ENCODE measurements at regions not wholly inside any gene's neighbourhood (a gene's known extent, or its start where the extent isn't known, plus 50 kb on each side); places are given as distances from the start of the nearest gene placed in this dataset.

DNA sequence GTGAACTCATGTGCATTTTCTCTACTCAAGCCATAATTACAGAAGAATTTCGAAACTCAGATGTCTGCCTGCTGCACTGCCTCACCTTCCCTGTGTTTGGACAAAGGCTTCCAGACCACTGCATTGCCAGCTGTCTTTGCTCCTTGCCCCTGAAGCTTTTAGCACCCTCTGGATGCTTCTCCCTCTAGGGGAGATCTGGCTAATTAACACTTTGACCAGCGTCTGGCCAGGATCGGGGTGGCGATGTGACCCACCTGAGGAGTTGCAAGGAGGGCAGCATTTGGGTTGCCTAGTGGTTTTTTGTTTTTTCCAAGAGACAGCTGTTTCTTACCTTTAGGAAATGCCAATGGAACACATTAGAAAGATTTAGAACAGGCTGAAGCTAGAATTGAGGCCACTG lies 127.7 kb upstream of the ZNF536 start:
- H3K4me1 ChIP-seq, result peaks cover 0 to 3% (median 0%) of the 10 kb centered on the region in 3 donors
- H3K4me3 ChIP-seq, result no peak overlapping the region
- H3K9me3 ChIP-seq, result no peaks in the 10 kb centered on the region
- H3K27ac ChIP-seq, result no peak overlapping the region
- intact Hi-C loops (cut with DNase I), result no loop called here
- no peak for DNase-seq
- no peaks in the 10 kb centered on the region for H3K27me3 ChIP-seq
- TF ChIP-seq, protein P1, sequence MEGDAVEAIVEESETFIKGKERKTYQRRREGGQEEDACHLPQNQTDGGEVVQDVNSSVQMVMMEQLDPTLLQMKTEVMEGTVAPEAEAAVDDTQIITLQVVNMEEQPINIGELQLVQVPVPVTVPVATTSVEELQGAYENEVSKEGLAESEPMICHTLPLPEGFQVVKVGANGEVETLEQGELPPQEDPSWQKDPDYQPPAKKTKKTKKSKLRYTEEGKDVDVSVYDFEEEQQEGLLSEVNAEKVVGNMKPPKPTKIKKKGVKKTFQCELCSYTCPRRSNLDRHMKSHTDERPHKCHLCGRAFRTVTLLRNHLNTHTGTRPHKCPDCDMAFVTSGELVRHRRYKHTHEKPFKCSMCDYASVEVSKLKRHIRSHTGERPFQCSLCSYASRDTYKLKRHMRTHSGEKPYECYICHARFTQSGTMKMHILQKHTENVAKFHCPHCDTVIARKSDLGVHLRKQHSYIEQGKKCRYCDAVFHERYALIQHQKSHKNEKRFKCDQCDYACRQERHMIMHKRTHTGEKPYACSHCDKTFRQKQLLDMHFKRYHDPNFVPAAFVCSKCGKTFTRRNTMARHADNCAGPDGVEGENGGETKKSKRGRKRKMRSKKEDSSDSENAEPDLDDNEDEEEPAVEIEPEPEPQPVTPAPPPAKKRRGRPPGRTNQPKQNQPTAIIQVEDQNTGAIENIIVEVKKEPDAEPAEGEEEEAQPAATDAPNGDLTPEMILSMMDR (IDR thresholded peaks at IDR 0.05), result no peak
- no peak for TF ChIP-seq POLR2A (IDR thresholded peaks at IDR 0.05)
- no peaks in the 10 kb centered on the region for H3K36me3 ChIP-seq
- WGBS, 2 donors, result 42 to 47% methylated on average over 3 to 4 of the region's 4 CpGs

DNA sequence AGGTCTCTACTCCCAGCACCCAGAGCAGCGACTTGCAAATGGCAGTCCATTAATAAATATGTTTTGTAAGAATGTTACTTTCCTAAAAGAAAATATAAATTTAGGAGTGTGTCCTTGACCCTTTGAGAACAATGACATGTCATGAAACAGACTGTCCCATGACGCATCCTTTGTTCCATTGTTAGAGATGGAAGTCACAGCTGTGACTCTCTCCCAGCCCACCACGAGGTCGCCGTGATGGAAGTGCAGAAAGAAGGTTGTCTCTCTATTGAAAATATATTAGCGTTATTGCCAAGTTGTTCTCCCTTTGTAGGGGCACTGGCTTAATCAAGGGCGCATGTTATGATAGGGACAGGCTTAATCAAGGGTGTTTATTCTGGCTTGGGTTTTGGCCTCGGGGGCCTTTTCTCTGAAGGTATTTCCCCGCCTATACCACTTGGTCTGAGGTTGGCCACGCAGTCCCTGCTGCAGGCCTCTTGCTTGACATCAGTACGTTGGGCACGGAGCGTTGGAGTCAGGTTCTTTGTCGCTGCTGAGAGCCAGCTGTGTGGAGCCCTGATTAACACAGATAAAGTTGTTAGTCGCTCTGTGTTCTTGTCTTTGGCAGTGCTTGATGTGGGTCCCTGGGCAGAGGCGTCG lies 126.7 kb upstream of the ZNF536 start:
- Histone ChIP-seq H3K27ac (no peak overlapping the region), H3K36me3 (no peaks in the 10 kb centered on the region), H3K4me1 (peaks cover 0 to 6% (median 0%) of the 10 kb centered on the region in 3 donors), H3K4me3 (no peak overlapping the region), H3K9me3 (no peaks in the 10 kb centered on the region), H3K27me3 (peaks cover 0 to 3% (median 0%) of the 10 kb centered on the region in 4 donors)
- no peak for TF ChIP-seq POLR2A (IDR thresholded peaks at IDR 0.05)
- TF ChIP-seq, protein P1 (IDR thresholded peaks at IDR 0.05), result no peak
- intact Hi-C loops (cut with DNase I), result no loop called here
- DNase-seq, result no peak
- 74 to 77% methylated on average over 12 to 13 of the region's 17 CpGs for WGBS, 2 donors

DNA sequence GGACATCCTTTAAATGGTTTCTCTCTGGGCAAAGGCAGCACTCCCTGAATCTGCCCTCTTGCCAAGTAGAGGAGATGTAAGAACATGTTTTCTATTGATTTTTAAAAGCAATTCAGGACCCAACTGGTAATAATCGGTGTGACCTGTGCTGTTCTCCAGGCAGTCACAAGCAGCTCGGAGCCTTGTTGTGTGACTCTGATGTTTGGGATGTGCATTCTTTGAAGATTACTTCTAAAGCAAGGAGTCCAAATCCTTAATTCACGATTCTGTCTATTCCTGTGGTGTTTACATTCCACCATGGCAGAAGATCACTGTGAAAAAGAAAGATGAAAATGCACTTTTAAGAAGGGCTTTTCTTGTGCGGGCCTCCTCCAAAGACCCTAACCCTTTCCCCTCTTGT lies 122.3 kb upstream of the ZNF536 start:
- peak overlapping the region in 2 of 4 donors; percentile 50 to 54 for H3K27ac ChIP-seq
- intact Hi-C loops (cut with DNase I), result no loop called here
- DNase-seq, result no peak
- TF ChIP-seq POLR2A (IDR thresholded peaks at IDR 0.05), result no peak
- TF ChIP-seq, protein P1 (IDR thresholded peaks at IDR 0.05), result no peak
- H3K9me3 ChIP-seq, result no peaks in the 10 kb centered on the region
- 34 to 46% methylated on average over 4 of the region's 4 CpGs for WGBS, 2 donors
- peaks cover 0 to 6% (median 0%) of the 10 kb centered on the region in 3 donors for H3K4me1 ChIP-seq
- H3K4me3 ChIP-seq, result no peak overlapping the region
- peaks cover 0 to 30% (median 0%) of the 10 kb centered on the region in 4 donors for H3K27me3 ChIP-seq
- no peaks in the 10 kb centered on the region for H3K36me3 ChIP-seq

DNA sequence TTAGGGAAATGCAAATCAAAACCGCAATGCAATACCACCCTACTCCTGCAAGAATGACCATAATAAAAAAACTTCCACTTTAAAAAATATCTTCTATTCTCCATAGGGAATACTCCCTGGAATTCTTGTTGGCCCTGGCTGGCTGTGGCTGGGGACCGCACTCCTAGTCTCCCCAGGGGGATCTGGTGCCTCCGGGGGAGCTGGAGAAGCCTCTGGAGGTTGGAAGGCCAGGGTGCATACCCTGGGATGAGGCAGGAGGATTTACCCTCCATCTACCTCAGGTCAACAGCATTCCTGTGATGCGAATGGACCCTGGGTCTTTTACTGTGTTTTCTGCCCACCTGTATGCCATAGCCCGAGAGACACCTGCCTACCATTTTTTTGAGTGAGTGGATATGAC lies 120.0 kb upstream of the ZNF536 start:
- intact Hi-C loops (cut with DNase I), result no loop called here
- 68 to 90% methylated on average over 1 to 5 of the region's 5 CpGs for WGBS, 2 donors
- TF ChIP-seq, protein P1 (IDR thresholded peaks at IDR 0.05), result no peak
- no peak for TF ChIP-seq POLR2A (IDR thresholded peaks at IDR 0.05)

DNA sequence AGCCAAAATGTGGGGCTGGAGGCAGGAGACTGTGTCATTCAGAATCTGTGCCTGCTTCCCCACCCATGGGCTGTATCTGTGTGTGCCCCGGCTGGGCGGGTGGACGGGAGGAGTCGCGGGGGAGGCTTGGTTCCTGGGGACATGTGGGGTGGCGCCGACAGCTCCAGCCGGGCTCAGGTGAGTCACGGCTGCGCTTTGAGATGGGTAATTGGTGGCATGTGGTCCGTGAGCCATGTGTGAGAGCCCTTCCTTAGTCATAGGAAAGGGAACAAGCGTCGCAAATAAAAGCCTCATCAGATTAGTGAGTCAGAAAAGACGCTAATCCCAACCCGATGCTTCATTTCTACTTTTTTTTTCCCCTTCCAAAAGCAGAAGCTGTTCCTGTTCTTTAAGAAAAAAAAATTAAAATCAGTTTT lies 118.6 kb upstream of the ZNF536 start:
- intact Hi-C loops (cut with DNase I), result no loop called here
- Histone ChIP-seq H3K27me3 (peaks cover 0 to 45% (median 0%) of the 10 kb centered on the region in 4 donors), H3K36me3 (no peaks in the 10 kb centered on the region)

More for the DNA sequence above, 120.0 kb upstream of the ZNF536 start:
- no peak overlapping the region for H3K4me3 ChIP-seq
- no peak overlapping the region for H3K27ac ChIP-seq
- DNase-seq, result no peak
- H3K36me3 ChIP-seq, result no peaks in the 10 kb centered on the region
- peaks cover 0 to 10% (median 0%) of the 10 kb centered on the region in 3 donors for H3K4me1 ChIP-seq
- H3K27me3 ChIP-seq, result peaks cover 0 to 45% (median 0%) of the 10 kb centered on the region in 4 donors
- no peaks in the 10 kb centered on the region for H3K9me3 ChIP-seq

More for the DNA sequence above, 118.6 kb upstream of the ZNF536 start:
- 12 to 24% methylated on average over 8 to 14 of the region's 15 CpGs for WGBS, 2 donors
- Histone ChIP-seq H3K9me3 (no peaks in the 10 kb centered on the region), H3K4me1 (peaks cover 0 to 15% (median 0%) of the 10 kb centered on the region in 3 donors), H3K4me3 (peak overlapping the region in 3 of 4 donors; percentile 14 to 49 (median 23)), H3K27ac (peak overlapping the region in 3 of 4 donors; percentile 57 to 78 (median 76))
- DNase-seq, result no peak
- TF ChIP-seq, protein P1 (IDR thresholded peaks at IDR 0.05), result no peak
- no peak for TF ChIP-seq POLR2A (IDR thresholded peaks at IDR 0.05)

Measured in esophagus squamous epithelium (tissue), 5 donors.